Endothelial cell of umbilical vein (primary cell): ENCODE measurements at regions not wholly inside any gene's neighbourhood (a gene's known extent, or its start where the extent isn't known, plus 50 kb on each side); places are given as distances from the start of the nearest gene placed in this dataset.

Source experiments
- BruUV-seq: library from RNA; stranded (reverse); fragments of 400-500 nt; replicated peaks from 2 replicates; lab custom pipeline; 2021; lab: Mats Ljungman, UMichigan
- CTCF ChIA-PET: fragments of 300-600, 350-600 bp; sonication (Branson Sonifier 250); formaldehyde crosslinking; loops from one replicate; lab custom pipeline; 2021; ENCODE audit warnings: antibody characterized with exemption, inconsistent platforms; lab: Charles Lee
- POLR2A ChIA-PET: fragments of 300-600, 350-600 bp; sonication (Branson Sonifier 250); formaldehyde crosslinking; loops from one replicate; lab custom pipeline; 2021; ENCODE audit warnings: antibody characterized with exemption, inconsistent platforms; lab: Charles Lee
- DNase-seq: peaks from one replicate; pipeline ENCODE4 v3.0.0-alpha.2; 2011; ENCODE audit warnings: low read depth, low spot score
- FAIRE-seq: peaks from 2 replicates; lab custom pipeline; 2011; peaks lifted over from hg19 to GRCh38; lab: Jason Lieb, UNC
- H2AFZ ChIP-seq: 2 replicates; pipeline ENCODE4 v1.6.0; 2012; ENCODE audit warnings: low read depth, low read length, control low read depth, inconsistent platforms
- H3K27ac ChIP-seq: 2 replicates; pipeline ENCODE4 v1.5.1; 2011; ENCODE audit warnings: low read depth, mild to moderate bottlenecking, control low read depth, low read length, moderate library complexity; ENCODE audit not compliant: insufficient read depth
- H3K27me3 ChIP-seq, 2 experiments: 2 replicates each; pipeline versions ENCODE4 v1.6.0 to v1.6.1; 2011; ENCODE audit warnings: low read length in 2 of 2, mixed read lengths in 1 of 2; ENCODE audit not compliant: control insufficient read depth in 2 of 2, insufficient read depth in 2 of 2
- H3K36me3 ChIP-seq, 2 experiments: 2 replicates in 1 of 2; 3 replicates in 1 of 2; pipeline ENCODE4 v1.5.1; 2011; ENCODE audit warnings: low read length in 2 of 2, mild to moderate bottlenecking in 1 of 2, moderate library complexity in 1 of 2; ENCODE audit not compliant: control insufficient read depth in 2 of 2, insufficient read depth in 2 of 2; ENCODE audit errors: extremely low read depth in 1 of 2
- H3K4me1 ChIP-seq: 3 replicates; pipeline ENCODE4 v1.5.1; 2011; ENCODE audit warnings: mild to moderate bottlenecking, low read length; ENCODE audit not compliant: control insufficient read depth, insufficient read depth; ENCODE audit errors: extremely low read depth
- H3K4me2 ChIP-seq: 2 replicates; pipeline ENCODE4 v1.6.1; 2011; ENCODE audit warnings: low read length, control low read depth, mixed read lengths; ENCODE audit not compliant: insufficient read depth
- H3K4me3 ChIP-seq, 3 experiments: fragments of 200-600 bp in 1 of 3; sonication (generic), shearing (Covaris generic) in 1 of 3; replicated peaks in 1 of 3; 2 replicates each; pipeline ENCODE4 v1.5.1; 2011 to 2016; ENCODE audit warnings: control low read depth in 3 of 3, low read length in 3 of 3, mild to moderate bottlenecking in 2 of 3, inconsistent platforms in 1 of 3, low read depth in 1 of 3, moderate library complexity in 1 of 3; ENCODE audit not compliant: insufficient read depth in 1 of 3
- H3K79me2 ChIP-seq: 2 replicates; pipeline ENCODE4 v1.6.0; 2012; ENCODE audit warnings: low read length, inconsistent platforms; ENCODE audit not compliant: control insufficient read depth, insufficient read depth
- H3K9ac ChIP-seq: replicated peaks from 2 replicates; pipeline ENCODE3; 2011; ENCODE audit warnings: low read length, control low read depth; ENCODE audit not compliant: insufficient read depth; ENCODE audit errors: extremely low read depth
- H3K9me1 ChIP-seq: replicated peaks from 3 replicates; pipeline ENCODE4 v1.6.0; 2011; ENCODE audit warnings: mild to moderate bottlenecking, low read length; ENCODE audit not compliant: control insufficient read depth, insufficient read depth; ENCODE audit errors: extremely low read depth
- H3K9me3 ChIP-seq: replicated peaks from 2 replicates; pipeline ENCODE4 v1.5.1; 2012; ENCODE audit warnings: low read length, inconsistent platforms; ENCODE audit not compliant: control insufficient read depth, insufficient read depth
- H4K20me1 ChIP-seq: replicated peaks from 2 replicates; pipeline ENCODE3; 2011; ENCODE audit warnings: mild to moderate bottlenecking, low read length; ENCODE audit not compliant: control insufficient read depth, insufficient read depth; ENCODE audit errors: extremely low read depth
- CTCF ChIP-seq, 2 donors: IDR thresholded peaks; 1 replicate in 1 of 2; 2 replicates in 1 of 2; pipeline ENCODE4 v1.5.1; 2011; ENCODE audit warnings: low read length in 2 of 2, mild to moderate bottlenecking in 2 of 2, moderate library complexity in 2 of 2, control low read depth in 1 of 2, inconsistent platforms in 1 of 2, low read depth in 1 of 2; ENCODE audit not compliant: insufficient read depth in 1 of 2; ENCODE audit errors: extremely low read depth in 1 of 2
- EZH2 ChIP-seq: IDR thresholded peaks from 2 replicates; pipeline ENCODE4 v1.6.1; 2012; ENCODE audit warnings: borderline replicate concordance, low read depth, mild to moderate bottlenecking, moderate library complexity, low read length, inconsistent platforms; ENCODE audit not compliant: severe bottlenecking
- FOS ChIP-seq: IDR thresholded peaks from 2 replicates; pipeline ENCODE4 v1.6.1; 2011; ENCODE audit warnings: mild to moderate bottlenecking, low read length, moderate library complexity, borderline replicate concordance; ENCODE audit not compliant: insufficient read depth
- GATA2 ChIP-seq: IDR thresholded peaks from 2 replicates; pipeline ENCODE4 v1.7.0; 2011; ENCODE audit warnings: low read depth, mild to moderate bottlenecking, moderate library complexity, mixed read lengths, low read length; ENCODE audit not compliant: insufficient read length, insufficient read depth
- JUN ChIP-seq: IDR thresholded peaks from 2 replicates; pipeline ENCODE4 v1.6.1; 2011; ENCODE audit warnings: borderline replicate concordance, low read depth; ENCODE audit not compliant: insufficient read length, insufficient read depth
- MAX ChIP-seq: IDR thresholded peaks from 2 replicates; pipeline ENCODE4 v1.6.1; 2011; ENCODE audit not compliant: insufficient read depth, insufficient read length
- MYC ChIP-seq: IDR thresholded peaks from one replicate; pipeline ENCODE4 v1.6.1; 2011; ENCODE audit warnings: mild to moderate bottlenecking, low read depth, low read length
- POLR2A ChIP-seq: IDR thresholded peaks from 2 replicates; pipeline ENCODE4 v1.6.1; 2012; ENCODE audit warnings: low read depth, mild to moderate bottlenecking, control low read depth, low read length
- POLR2AphosphoS5 ChIP-seq: IDR thresholded peaks from 2 replicates; pipeline ENCODE4 v1.6.1; 2012; ENCODE audit warnings: low read depth, mild to moderate bottlenecking, control low read depth, low read length, moderate library complexity; ENCODE audit not compliant: insufficient read depth
- dilution Hi-C: fragments of 300-500 bp; cut with MboI; formaldehyde crosslinking; loops from one replicate; pipeline ENCODE4 v1.15.0; 2019; ENCODE audit warnings: low sequenced_read_pairs; ENCODE audit not compliant: extremely low pct_ligation_motif_present
- intact Hi-C: fragments of 100-400 bp; cut with micrococcal nuclease; formaldehyde crosslinking; loops from one replicate; pipeline ENCODE4 v1.10.0; 2022

DNA sequence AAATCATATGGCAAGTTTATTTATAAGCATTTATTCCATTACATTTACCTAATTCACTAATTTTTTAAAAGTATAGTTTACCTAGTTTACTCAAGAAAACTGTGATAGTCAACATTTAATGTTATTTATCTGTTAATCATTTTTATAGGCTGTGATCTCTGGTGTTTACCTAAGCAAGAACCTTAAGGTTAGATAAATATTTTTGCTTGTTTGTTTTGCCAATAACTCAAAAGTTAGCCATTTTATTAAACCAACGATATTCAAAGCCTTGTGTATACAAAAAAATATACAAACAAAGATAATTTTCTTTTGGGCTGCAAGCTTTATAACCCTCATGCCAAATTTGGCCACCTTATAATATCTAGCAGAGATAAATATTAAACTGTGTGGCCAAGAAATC is 157.3 kb downstream of the SLCO1B3 start:
- H3K36me3 ChIP-seq: no peaks in the 10 kb centered on the region
- H3K9me3 ChIP-seq: no peaks in the 10 kb centered on the region
- H3K4me2 ChIP-seq: no peak overlapping the region
- H3K9me1 ChIP-seq: no peaks in the 10 kb centered on the region
- no peak overlapping the region for H3K9ac ChIP-seq
- H3K79me2 ChIP-seq: no peaks in the 10 kb centered on the region
- H3K4me3 ChIP-seq: no peak overlapping the region
- DNase-seq: no peak
- H2AFZ ChIP-seq: no peak overlapping the region
- no TSS peak for BruUV-seq
- POLR2A ChIA-PET: no interaction called here
- TF ChIP-seq EZH2 (no peak), MAX (no peak), POLR2AphosphoS5 (no peak), POLR2A (no peak), CTCF (IDR thresholded peaks at IDR 0.05; ENCODE audit: extremely low read depth in 1 of 2, insufficient read depth in 1 of 2, low read depth in 1 of 2, low read length in 2 of 2) (no peak), JUN (no peak), FOS (no peak), MYC (no peak), GATA2 (no peak)
- no peaks in the 10 kb centered on the region for H3K4me1 ChIP-seq
- no peaks in the 10 kb centered on the region for H4K20me1 ChIP-seq
- CTCF ChIA-PET: no interaction called here
- no peak overlapping the region for H3K27ac ChIP-seq
- no peaks in the 10 kb centered on the region for H3K27me3 ChIP-seq
- intact Hi-C loops: no loop called here
- FAIRE-seq: no peak
- dilution Hi-C loops: no loop called here
